Smooth muscle cell (in vitro differentiated cells): ENCODE measurements at regions not wholly inside any gene's neighbourhood (a gene's known extent, or its start where the extent isn't known, plus 50 kb on each side); places are given as distances from the start of the nearest gene placed in this dataset.

Source experiments
- DNase-seq: peaks from one replicate; lab custom pipeline; 2025; ENCODE audit not compliant: unreplicated experiment; lab: John Stamatoyannopoulos, UW
- H2AFZ ChIP-seq: fragments of 200-600 bp; sonication (generic); 2 replicates; pipeline ENCODE4 v1.6.0; 2016; ENCODE audit warnings: antibody characterized with exemption, low read depth, mild to moderate bottlenecking
- H3F3A ChIP-seq: fragments of 200-600 bp; sonication (generic); 2 replicates; pipeline ENCODE4 v1.6.0; 2017; ENCODE audit warnings: antibody characterized with exemption, low read depth
- H3K27ac ChIP-seq: fragments of 200-600 bp; sonication (generic); 2 replicates; pipeline ENCODE4 v1.5.1; 2016; ENCODE audit warnings: low read depth, mild to moderate bottlenecking
- H3K27me3 ChIP-seq: fragments of 200-600 bp; sonication (generic); 2 replicates; pipeline ENCODE4 v1.6.1; 2016; ENCODE audit warnings: low read depth, mild to moderate bottlenecking
- H3K36me3 ChIP-seq: fragments of 200-600 bp; sonication (generic); 2 replicates; pipeline ENCODE4 v1.5.1; 2016; ENCODE audit warnings: low read depth
- H3K4me1 ChIP-seq: fragments of 200-600 bp; sonication (generic); 2 replicates; pipeline ENCODE4 v1.5.1; 2016; ENCODE audit warnings: low read depth
- H3K4me2 ChIP-seq: fragments of 200-600 bp; sonication (generic); 2 replicates; pipeline ENCODE4 v1.6.0; 2016; ENCODE audit warnings: mild to moderate bottlenecking
- H3K4me3 ChIP-seq: fragments of 200-600 bp; sonication (generic); 2 replicates; pipeline ENCODE4 v1.5.1; 2016; ENCODE audit warnings: mild to moderate bottlenecking
- H3K79me2 ChIP-seq: fragments of 200-600 bp; sonication (generic); 2 replicates; pipeline ENCODE4 v1.6.0; 2016; ENCODE audit warnings: low read depth, mild to moderate bottlenecking
- H3K9ac ChIP-seq: fragments of 200-600 bp; sonication (generic); 2 replicates; pipeline ENCODE4 v1.6.0; 2016; ENCODE audit warnings: low read depth
- H3K9me3 ChIP-seq: fragments of 200-600 bp; sonication (generic); replicated peaks from 2 replicates; pipeline ENCODE4 v1.5.1; 2016; ENCODE audit warnings: low read depth
- H4K20me1 ChIP-seq: fragments of 200-600 bp; sonication (generic); 2 replicates; pipeline ENCODE4 v1.6.0; 2016; ENCODE audit warnings: low read depth
- CTCF ChIP-seq: fragments of 200-600 bp; sonication (generic); IDR thresholded peaks from 2 replicates; pipeline ENCODE4 v1.5.1; 2017; ENCODE audit warnings: borderline replicate concordance, mild to moderate bottlenecking, antibody characterized with exemption; ENCODE audit not compliant: insufficient read depth, poor library complexity, severe bottlenecking
- WGBS: methylation state at CpG from one replicate; pipeline ENCODE4 v1.1.7; 2016; ENCODE audit warnings: low lambda C conversion rate; 5-methylcytosine and 5-hydroxymethylcytosine counted together

- Histone ChIP-seq H3K4me2 (no peak overlapping the region), H3F3A (no peaks in the 10 kb centered on the region), H3K4me1 (no peaks in the 10 kb centered on the region), H3K9me3 (peaks cover 3% of the 10 kb centered on the region), H3K9ac (no peak overlapping the region), H3K27me3 (no peaks in the 10 kb centered on the region), H3K36me3 (no peaks in the 10 kb centered on the region), H2AFZ (no peak overlapping the region), H3K4me3 (no peak overlapping the region), H4K20me1 (no peaks in the 10 kb centered on the region), H3K27ac (no peak overlapping the region), H3K79me2 (no peaks in the 10 kb centered on the region)
- DNase-seq, result no peak
- TF ChIP-seq CTCF, result no peak
- 85% methylated on average over 1 of the region's 1 CpG for WGBS
These were observed 94.7 kb upstream of the PUDP start for GRCh38 chrX:7242613-7243012.

- 94% methylated on average over 2 of the region's 2 CpGs for WGBS
- no peak overlapping the region for H3K9ac ChIP-seq
These were observed 93.0 kb upstream of the PUDP start for GRCh38 chrX:7240929-7241328.

GRCh38 chrX:7235071-7235470, 87.1 kb upstream of the PUDP start:
- no peak for TF ChIP-seq CTCF
- Histone ChIP-seq H4K20me1 (no peaks in the 10 kb centered on the region), H3K4me2 (no peak overlapping the region), H3K9me3 (peaks cover 3% of the 10 kb centered on the region), H3F3A (no peaks in the 10 kb centered on the region), H3K36me3 (no peaks in the 10 kb centered on the region), H3K9ac (no peak overlapping the region), H3K4me1 (no peaks in the 10 kb centered on the region), H3K79me2 (no peaks in the 10 kb centered on the region), H3K27me3 (no peaks in the 10 kb centered on the region), H2AFZ (no peak overlapping the region), H3K4me3 (no peak overlapping the region), H3K27ac (no peak overlapping the region)
- DNase-seq, result no peak

More at GRCh38 chrX:7240929-7241328, 93.0 kb upstream of the PUDP start:
- no peak overlapping the region for H2AFZ ChIP-seq
- no peak overlapping the region for H3K27ac ChIP-seq
- no peaks in the 10 kb centered on the region for H3K36me3 ChIP-seq
- H3K27me3 ChIP-seq, result no peaks in the 10 kb centered on the region
- no peak overlapping the region for H3K4me2 ChIP-seq
- H4K20me1 ChIP-seq, result no peaks in the 10 kb centered on the region
- H3K79me2 ChIP-seq, result no peaks in the 10 kb centered on the region
- no peak overlapping the region for H3K4me3 ChIP-seq
- TF ChIP-seq CTCF, result no peak
- H3K4me1 ChIP-seq, result no peaks in the 10 kb centered on the region
- no peaks in the 10 kb centered on the region for H3F3A ChIP-seq
- peaks cover 3% of the 10 kb centered on the region for H3K9me3 ChIP-seq
- no peak for DNase-seq

DNA sequence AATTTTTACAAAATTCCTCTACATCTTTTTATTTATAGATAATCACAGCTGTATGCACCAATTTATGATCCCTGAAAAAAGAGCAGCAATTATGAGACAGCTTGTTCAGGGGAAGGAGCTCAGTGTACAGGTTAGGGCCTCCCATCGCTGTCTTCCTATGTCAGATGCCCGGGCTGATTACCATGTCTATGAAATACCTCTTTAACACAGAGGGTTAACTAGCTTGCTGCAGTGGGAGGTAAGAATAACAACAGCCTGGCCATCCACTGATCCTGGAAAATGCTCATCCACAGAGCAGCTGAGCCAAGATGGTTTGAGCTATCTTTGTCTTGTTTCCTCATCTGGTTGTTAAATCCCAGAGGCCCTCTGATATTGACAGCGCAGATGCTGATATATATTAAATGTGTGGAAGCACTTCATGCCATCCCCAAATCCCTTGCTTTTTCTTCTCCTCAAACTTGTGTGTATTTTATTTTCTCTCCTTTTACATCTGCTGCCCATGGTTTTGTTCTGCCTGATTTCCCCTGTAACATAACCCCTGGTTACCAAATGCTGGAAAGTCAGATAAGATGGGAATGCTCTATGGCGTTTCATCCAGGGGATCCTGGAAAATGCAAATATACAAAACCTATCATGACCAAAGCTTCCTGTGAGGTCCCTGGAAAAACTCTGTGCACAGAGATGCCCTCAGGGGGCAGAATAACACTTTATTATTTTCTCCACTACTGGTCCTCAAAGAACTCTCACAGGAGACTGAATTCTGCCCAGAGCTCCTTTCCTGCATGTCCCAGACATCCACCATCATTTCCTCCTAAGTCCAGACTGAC, 85.8 kb upstream of the PUDP start:
- Histone ChIP-seq H3K4me2 (no peak overlapping the region), H3K4me1 (no peaks in the 10 kb centered on the region), H3F3A (no peaks in the 10 kb centered on the region), H3K27me3 (no peaks in the 10 kb centered on the region), H3K36me3 (no peaks in the 10 kb centered on the region), H3K9ac (no peak overlapping the region), H3K27ac (no peak overlapping the region), H3K4me3 (no peak overlapping the region), H3K9me3 (no peaks in the 10 kb centered on the region), H4K20me1 (no peaks in the 10 kb centered on the region), H3K79me2 (no peaks in the 10 kb centered on the region), H2AFZ (no peak overlapping the region)
- TF ChIP-seq CTCF, result no peak
- DNase-seq, result no peak
- 68% methylated on average over 4 of the region's 4 CpGs for WGBS
